Colonic mucosa (tissue), 4 donors: ENCODE measurements at regions not wholly inside any gene's neighbourhood (a gene's known extent, or its start where the extent isn't known, plus 50 kb on each side); places are given as distances from the start of the nearest gene placed in this dataset.

Experiments used
- DNase-seq: peaks from one replicate; pipeline ENCODE4 v3.0.0-alpha.2; 2020
- H3K27ac ChIP-seq: fragments of 200-600 bp; one replicate; pipeline ENCODE4 v1.8.0; 2021
- H3K27me3 ChIP-seq: fragments of 200-600 bp; one replicate; pipeline ENCODE4 v1.8.0; 2021
- H3K36me3 ChIP-seq: fragments of 200-600 bp; one replicate; pipeline ENCODE4 v1.8.0; 2021
- H3K4me1 ChIP-seq: fragments of 200-600 bp; one replicate; pipeline ENCODE4 v1.8.0; 2021; ENCODE audit warnings: mild to moderate bottlenecking
- H3K4me3 ChIP-seq: fragments of 200-600 bp; one replicate; pipeline ENCODE4 v1.8.0; 2021
- H3K9ac ChIP-seq, 2 donors: one replicate each; pipeline ENCODE4 v1.7.0; 2013; ENCODE audit warnings: control low read depth in 2 of 2, low read depth in 2 of 2, low read length in 2 of 2
- H3K9me3 ChIP-seq: fragments of 200-600 bp; one replicate; pipeline ENCODE4 v1.8.0; 2021
- CTCF ChIP-seq: fragments of 200-600 bp; IDR thresholded peaks from one replicate; pipeline ENCODE4 v1.8.0; 2022; ENCODE audit warnings: antibody characterized with exemption, mild to moderate bottlenecking
- intact Hi-C: fragments of 100-400 bp; cut with DNase I; formaldehyde crosslinking; loops from one replicate; pipeline ENCODE4 v1.14.1; 2022
- donor health status: healthy.
- donor health status: DM: no; HTN: no; CAD: no.
- donor health status: DM: no; HTN: no; CAD: no.

DNA sequence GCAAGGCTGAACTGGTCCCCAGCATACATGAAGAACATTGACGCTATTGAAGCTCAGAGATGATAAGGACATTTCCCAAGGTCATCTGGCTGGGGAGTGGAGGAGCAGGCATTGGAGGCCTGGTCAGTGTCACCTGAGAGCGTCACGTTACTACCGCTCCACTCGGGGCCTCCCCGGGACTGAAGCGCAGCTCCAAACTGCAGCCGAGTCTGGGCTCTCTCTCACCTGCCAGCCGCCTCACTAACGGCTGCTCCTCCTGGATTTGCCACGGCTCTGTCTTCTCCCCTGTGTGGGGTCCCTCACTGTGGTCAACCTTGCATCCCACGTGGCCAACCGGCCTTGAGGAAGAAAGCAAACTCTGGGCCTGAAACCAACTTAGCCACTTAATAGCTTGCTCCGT, 111.3 kb downstream of the ADSS2 start:
- Histone ChIP-seq H3K9me3 (no peaks in the 10 kb centered on the region), H3K4me1 (no peaks in the 10 kb centered on the region), H3K9ac (no peak overlapping the region), H3K27me3 (no peaks in the 10 kb centered on the region), H3K4me3 (no peak overlapping the region), H3K36me3 (no peaks in the 10 kb centered on the region), H3K27ac (no peak overlapping the region)
- no peak for TF ChIP-seq CTCF
- no peak for DNase-seq
- intact Hi-C loops, result no loop called here

DNA sequence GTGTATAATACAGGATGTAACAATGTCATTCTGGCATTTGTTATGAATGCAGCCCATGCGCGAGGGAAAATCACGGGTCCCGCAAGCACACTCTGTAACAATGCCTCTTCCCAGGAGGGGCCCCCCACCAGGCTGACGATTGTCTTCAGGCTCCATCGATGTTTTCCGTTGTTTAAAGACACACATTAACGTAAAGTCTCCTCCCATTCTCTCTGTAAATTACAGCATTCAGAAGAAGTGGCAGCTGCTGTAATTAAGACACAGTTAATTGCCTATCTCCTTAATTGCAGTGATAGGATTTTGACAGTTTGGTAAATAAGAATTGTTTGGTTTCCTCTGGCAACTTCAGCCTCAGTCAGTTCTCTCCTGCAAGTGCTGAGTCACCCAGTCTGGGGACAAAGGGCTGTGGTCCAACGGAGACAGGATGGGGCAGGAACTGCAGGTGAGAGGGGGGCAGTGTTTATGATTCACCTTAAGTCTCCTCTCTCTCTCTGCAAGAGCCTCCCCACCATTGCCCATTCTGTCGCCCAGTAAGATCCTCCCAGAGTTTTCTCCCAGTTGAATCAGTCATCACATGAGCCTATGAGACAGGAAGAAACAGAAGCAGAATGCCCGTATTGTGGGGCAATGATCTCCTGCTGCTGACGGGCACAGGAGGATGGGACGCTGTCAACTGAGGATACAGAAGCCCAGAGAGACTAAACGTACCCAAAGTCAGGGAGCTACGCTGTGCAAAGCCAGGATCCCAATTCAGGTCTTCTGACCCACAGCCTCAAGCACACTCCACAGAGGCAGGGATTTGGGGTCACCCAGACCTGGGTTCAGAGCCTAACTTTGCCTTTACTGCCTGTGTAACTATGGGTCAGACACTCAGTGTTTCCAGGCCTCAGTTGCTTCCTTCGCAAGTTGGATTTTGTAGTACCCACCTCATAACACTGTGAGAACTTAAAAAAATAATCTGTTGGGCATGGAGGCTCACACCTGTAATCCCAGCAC, 110.0 kb downstream of the ADSS2 start:
- peak; percentile 56 for DNase-seq
- no peaks in the 10 kb centered on the region for H3K27me3 ChIP-seq
- H3K4me1 ChIP-seq, result no peaks in the 10 kb centered on the region
- H3K36me3 ChIP-seq, result no peaks in the 10 kb centered on the region
- H3K9ac ChIP-seq, result no peak overlapping the region
- TF ChIP-seq CTCF, result no peak
- intact Hi-C loops, result no loop called here
- no peak overlapping the region for H3K27ac ChIP-seq
- no peaks in the 10 kb centered on the region for H3K9me3 ChIP-seq
- no peak overlapping the region for H3K4me3 ChIP-seq

GRCh38 chr1:244344001-244344400, 107.7 kb downstream of the ADSS2 start:
- peaks cover under 1% of the 10 kb centered on the region for H3K4me1 ChIP-seq
- TF ChIP-seq CTCF, result no peak
- H3K9me3 ChIP-seq, result no peaks in the 10 kb centered on the region
- no peak overlapping the region for H3K9ac ChIP-seq
- no peaks in the 10 kb centered on the region for H3K36me3 ChIP-seq
- no peak for DNase-seq
- no peak overlapping the region for H3K4me3 ChIP-seq
- H3K27me3 ChIP-seq, result no peaks in the 10 kb centered on the region
- intact Hi-C loops, result no loop called here
- no peak overlapping the region for H3K27ac ChIP-seq

GRCh38 chr1:244346972-244347618, 104.6 kb downstream of the ADSS2 start:
- intact Hi-C loops, result no loop called here
- H3K27me3 ChIP-seq, result no peaks in the 10 kb centered on the region
- peaks cover 10% of the 10 kb centered on the region for H3K4me1 ChIP-seq
- peak overlapping the region; percentile 78 for H3K27ac ChIP-seq
- H3K4me3 ChIP-seq, result no peak overlapping the region
- no peak overlapping the region for H3K9ac ChIP-seq
- TF ChIP-seq CTCF, result no peak
- H3K9me3 ChIP-seq, result no peaks in the 10 kb centered on the region
- no peaks in the 10 kb centered on the region for H3K36me3 ChIP-seq
- DNase-seq, result peak; percentile 22

- DNase-seq, result peak; percentile 79
- Histone ChIP-seq H3K4me3 (no peak overlapping the region), H3K9me3 (no peaks in the 10 kb centered on the region), H3K36me3 (no peaks in the 10 kb centered on the region), H3K27me3 (no peaks in the 10 kb centered on the region), H3K27ac (peak overlapping the region; percentile 78), H3K9ac (no peak overlapping the region), H3K4me1 (peaks cover 10% of the 10 kb centered on the region)
- no peak for TF ChIP-seq CTCF
- intact Hi-C loops, result no loop called here
Measured at GRCh38 chr1:244347942-244348341, 103.8 kb downstream of the ADSS2 start.
